Hepatocyte (in vitro differentiated cells): ENCODE measurements at regions not wholly inside any gene's neighbourhood (a gene's known extent, or its start where the extent isn't known, plus 50 kb on each side); places are given as distances from the start of the nearest gene placed in this dataset.

Experiments used
- DNase-seq: peaks from one replicate; pipeline ENCODE4 v3.0.0-alpha.2; 2016; ENCODE audit warnings: low spot score
- H2AFZ ChIP-seq: fragments of 200-600 bp; sonication (generic); 2 replicates; pipeline ENCODE4 v1.6.0; 2016; ENCODE audit warnings: antibody characterized with exemption, mild to moderate bottlenecking
- H3K27ac ChIP-seq: fragments of 200-600 bp; sonication (generic); 2 replicates; pipeline ENCODE4 v1.5.1; 2016; ENCODE audit warnings: mild to moderate bottlenecking
- H3K27me3 ChIP-seq: fragments of 200-600 bp; sonication (generic); 2 replicates; pipeline ENCODE4 v1.6.1; 2016
- H3K36me3 ChIP-seq: fragments of 200-600 bp; sonication (generic); replicated peaks from 2 replicates; pipeline ENCODE4 v1.5.1; 2016; ENCODE audit warnings: low read depth; ENCODE audit not compliant: insufficient read depth
- H3K4me1 ChIP-seq: fragments of 200-600 bp; sonication (generic); 2 replicates; pipeline ENCODE4 v1.5.1; 2016; ENCODE audit warnings: mild to moderate bottlenecking, moderate library complexity; ENCODE audit not compliant: insufficient read depth
- H3K4me2 ChIP-seq: fragments of 200-600 bp; sonication (generic); 2 replicates; pipeline ENCODE4 v1.6.0; 2016
- H3K4me3 ChIP-seq: fragments of 200-600 bp; sonication (generic); 2 replicates; pipeline ENCODE4 v1.5.1; 2016; ENCODE audit warnings: mild to moderate bottlenecking
- H3K79me2 ChIP-seq: fragments of 200-600 bp; sonication (generic); 2 replicates; pipeline ENCODE4 v1.6.0; 2017; ENCODE audit warnings: mild to moderate bottlenecking
- H3K9me2 ChIP-seq: fragments of 200-600 bp; sonication (generic); replicated peaks from 2 replicates; pipeline ENCODE4 v1.6.0; 2017; ENCODE audit warnings: mild to moderate bottlenecking; ENCODE audit not compliant: insufficient read depth
- H3K9me3 ChIP-seq: fragments of 200-600 bp; sonication (generic); 2 replicates; pipeline ENCODE4 v1.5.1; 2016; ENCODE audit warnings: low read depth, mild to moderate bottlenecking
- H4K20me1 ChIP-seq: fragments of 200-600 bp; sonication (generic); 2 replicates; pipeline ENCODE4 v1.6.0; 2016; ENCODE audit warnings: mild to moderate bottlenecking; ENCODE audit not compliant: insufficient read depth, poor library complexity, severe bottlenecking
- CTCF ChIP-seq: fragments of 200-600 bp; sonication (generic); IDR thresholded peaks from 2 replicates; pipeline ENCODE4 v1.5.1; 2016; ENCODE audit warnings: antibody characterized with exemption, mild to moderate bottlenecking; ENCODE audit not compliant: poor library complexity
- EZH2 ChIP-seq: fragments of 200-600 bp; sonication (generic); IDR thresholded peaks from 2 replicates; pipeline ENCODE4 v1.6.1; 2016; ENCODE audit warnings: antibody characterized with exemption, mild to moderate bottlenecking, borderline replicate concordance
- EZH2phosphoT487 ChIP-seq: fragments of 200-600 bp; sonication (generic); IDR thresholded peaks from one replicate; pipeline ENCODE4 v1.6.1; 2018; ENCODE audit warnings: antibody characterized with exemption, mild to moderate bottlenecking, low read depth, moderate library complexity; ENCODE audit not compliant: unreplicated experiment, severe bottlenecking
- WGBS: methylation state at CpG from one replicate; pipeline ENCODE4 v1.1.6; 2016; ENCODE audit warnings: low lambda C conversion rate; ENCODE audit errors: missing lambda C conversion rate; 5-methylcytosine and 5-hydroxymethylcytosine counted together

GRCh38 chr3:29072611-29073010 lies 208.3 kb upstream of the RBMS3 start:
- Histone ChIP-seq H3K79me2 (no peaks in the 10 kb centered on the region), H3K9me2 (no peaks in the 10 kb centered on the region), H2AFZ (no peak overlapping the region), H3K4me1 (no peaks in the 10 kb centered on the region), H3K4me3 (no peak overlapping the region), H3K27ac (no peak overlapping the region), H3K36me3 (no peaks in the 10 kb centered on the region), H3K4me2 (no peak overlapping the region), H3K27me3 (no peaks in the 10 kb centered on the region), H4K20me1 (no peaks in the 10 kb centered on the region), H3K9me3 (no peaks in the 10 kb centered on the region)
- TF ChIP-seq CTCF = no peak
- 90% methylated on average over 1 of the region's 1 CpG for WGBS
- no peak for DNase-seq

DNA sequence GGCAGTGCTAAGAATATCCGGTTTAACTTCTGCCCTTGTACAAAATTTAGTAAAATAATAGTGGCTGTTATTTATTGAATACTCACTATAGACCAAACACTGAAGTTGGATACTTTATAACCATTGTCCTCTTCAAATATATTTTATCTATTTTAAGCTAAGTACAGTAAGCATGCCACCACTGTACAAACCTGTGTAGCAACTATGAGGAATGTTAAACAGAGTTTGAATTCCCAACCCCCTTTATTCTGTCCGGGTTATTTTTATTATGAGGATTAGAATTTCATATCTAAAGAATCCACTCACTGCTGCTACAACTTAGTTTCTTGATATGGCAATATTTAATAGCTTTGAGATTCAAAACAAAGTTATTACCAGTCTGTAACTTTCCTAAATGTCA lies 203.5 kb upstream of the RBMS3 start:
- H2AFZ ChIP-seq = no peak overlapping the region
- no peaks in the 10 kb centered on the region for H3K4me1 ChIP-seq
- no peaks in the 10 kb centered on the region for H4K20me1 ChIP-seq
- DNase-seq = no peak
- no peaks in the 10 kb centered on the region for H3K9me2 ChIP-seq
- no peaks in the 10 kb centered on the region for H3K27me3 ChIP-seq
- TF ChIP-seq EZH2phosphoT487 = no peak
- no peak for TF ChIP-seq CTCF
- no peak for TF ChIP-seq EZH2
- H3K4me2 ChIP-seq = no peak overlapping the region
- H3K9me3 ChIP-seq = no peaks in the 10 kb centered on the region
- 83% methylated on average over 2 of the region's 2 CpGs for WGBS
- no peak overlapping the region for H3K27ac ChIP-seq
- no peaks in the 10 kb centered on the region for H3K36me3 ChIP-seq
- H3K79me2 ChIP-seq = no peaks in the 10 kb centered on the region
- H3K4me3 ChIP-seq = no peak overlapping the region

- H3K4me2 ChIP-seq = no peak overlapping the region
- no peak overlapping the region for H3K4me3 ChIP-seq
- H2AFZ ChIP-seq = no peak overlapping the region
- H3K79me2 ChIP-seq = no peaks in the 10 kb centered on the region
- no peaks in the 10 kb centered on the region for H4K20me1 ChIP-seq
- no peak overlapping the region for H3K27ac ChIP-seq
- no peaks in the 10 kb centered on the region for H3K9me3 ChIP-seq
- H3K36me3 ChIP-seq = no peaks in the 10 kb centered on the region
- no peak for TF ChIP-seq EZH2
- no peak for TF ChIP-seq EZH2phosphoT487
- TF ChIP-seq CTCF = no peak
- H3K27me3 ChIP-seq = no peaks in the 10 kb centered on the region
- no peak for DNase-seq
- H3K9me2 ChIP-seq = no peaks in the 10 kb centered on the region
- H3K4me1 ChIP-seq = no peaks in the 10 kb centered on the region
Measured at GRCh38 chr3:29079358-29079757, 201.5 kb upstream of the RBMS3 start.

- H2AFZ ChIP-seq = no peak overlapping the region
- TF ChIP-seq CTCF (no peak), EZH2 (no peak), EZH2phosphoT487 (no peak)
- no peaks in the 10 kb centered on the region for H3K9me3 ChIP-seq
- no peak overlapping the region for H3K4me3 ChIP-seq
- H3K4me1 ChIP-seq = no peaks in the 10 kb centered on the region
- no peak for DNase-seq
- H3K27ac ChIP-seq = no peak overlapping the region
- no peaks in the 10 kb centered on the region for H4K20me1 ChIP-seq
- H3K9me2 ChIP-seq = no peaks in the 10 kb centered on the region
- H3K36me3 ChIP-seq = no peaks in the 10 kb centered on the region
- no peaks in the 10 kb centered on the region for H3K79me2 ChIP-seq
- H3K4me2 ChIP-seq = no peak overlapping the region
- no peaks in the 10 kb centered on the region for H3K27me3 ChIP-seq
Measured at GRCh38 chr3:29080967-29081366, 199.9 kb upstream of the RBMS3 start.
